ENCODE measurements at regions not wholly inside any gene's neighbourhood (a gene's known extent, or its start where the extent isn't known, plus 50 kb on each side); places are given as distances from the start of the nearest gene placed in this dataset.

DNA sequence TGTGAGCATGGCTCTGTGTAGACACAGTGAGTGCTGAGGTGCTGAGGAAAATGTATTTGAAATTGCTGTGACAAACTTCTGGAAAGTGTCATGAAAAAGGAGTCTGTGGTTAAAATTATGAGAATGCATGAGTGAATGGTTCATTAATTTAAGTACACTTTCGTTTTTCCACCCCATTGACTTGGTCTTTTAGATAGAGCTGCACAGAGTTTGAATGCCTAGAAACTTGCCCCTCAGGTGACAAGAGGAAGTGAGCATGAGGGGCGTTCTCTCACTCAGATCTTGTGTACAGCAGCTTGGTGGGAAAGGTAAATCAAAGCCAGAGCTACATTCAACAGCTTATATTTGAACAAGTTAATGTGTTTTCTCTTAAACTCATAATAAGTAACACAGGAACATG, 296.8 kb downstream of the WDR72 start:
- ATAC-seq, result no peak
- no peak for DNase-seq

DNA sequence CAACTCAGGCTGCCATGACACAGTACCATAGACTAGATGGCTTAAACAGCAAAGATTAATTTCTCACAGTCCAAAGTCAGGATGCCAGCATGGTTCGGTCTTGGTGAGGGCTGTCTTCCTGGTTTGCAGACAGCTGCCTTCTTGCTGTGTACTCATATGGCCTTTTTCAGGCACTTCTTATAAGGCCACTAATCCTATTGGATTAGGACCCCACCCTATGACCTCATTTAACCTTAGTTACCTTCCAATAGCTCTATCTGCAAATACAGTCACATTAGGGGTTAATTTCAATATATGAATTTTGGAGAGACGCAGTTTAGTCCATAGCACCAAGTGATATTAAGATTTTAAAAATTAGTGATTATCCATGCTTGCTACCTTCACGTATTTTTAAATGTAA, 297.8 kb downstream of the WDR72 start:
- DNase-seq, result no peak
- ATAC-seq, result no peak

GRCh38 chr15:53458736-53459135, 300.7 kb downstream of the WDR72 start:
- ATAC-seq (no peak), DNase-seq (no peak)

GRCh38 chr15:53457479-53457878, 302.0 kb downstream of the WDR72 start:
- no peak for ATAC-seq
- no peak for DNase-seq

- DNase-seq (no peak), ATAC-seq (no peak)
Observed at GRCh38 chr15:53454843-53455721, 304.4 kb downstream of the WDR72 start.

DNA sequence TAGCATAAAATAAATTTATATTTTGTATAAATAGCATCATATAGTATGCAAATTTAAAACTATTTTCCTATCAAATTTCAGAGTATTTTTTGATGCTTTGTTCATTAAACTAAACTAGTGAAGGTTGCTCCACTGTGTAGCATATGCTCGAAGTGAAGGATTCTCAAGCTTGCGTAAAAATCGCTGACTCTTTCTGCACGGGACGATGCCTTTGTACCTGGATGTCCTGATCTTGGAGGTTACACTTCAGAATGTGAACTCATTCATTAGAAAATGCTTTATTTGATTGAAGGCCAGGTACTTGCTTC, 305.0 kb downstream of the WDR72 start:
- no peak for DNase-seq
- no peak for ATAC-seq

DNA sequence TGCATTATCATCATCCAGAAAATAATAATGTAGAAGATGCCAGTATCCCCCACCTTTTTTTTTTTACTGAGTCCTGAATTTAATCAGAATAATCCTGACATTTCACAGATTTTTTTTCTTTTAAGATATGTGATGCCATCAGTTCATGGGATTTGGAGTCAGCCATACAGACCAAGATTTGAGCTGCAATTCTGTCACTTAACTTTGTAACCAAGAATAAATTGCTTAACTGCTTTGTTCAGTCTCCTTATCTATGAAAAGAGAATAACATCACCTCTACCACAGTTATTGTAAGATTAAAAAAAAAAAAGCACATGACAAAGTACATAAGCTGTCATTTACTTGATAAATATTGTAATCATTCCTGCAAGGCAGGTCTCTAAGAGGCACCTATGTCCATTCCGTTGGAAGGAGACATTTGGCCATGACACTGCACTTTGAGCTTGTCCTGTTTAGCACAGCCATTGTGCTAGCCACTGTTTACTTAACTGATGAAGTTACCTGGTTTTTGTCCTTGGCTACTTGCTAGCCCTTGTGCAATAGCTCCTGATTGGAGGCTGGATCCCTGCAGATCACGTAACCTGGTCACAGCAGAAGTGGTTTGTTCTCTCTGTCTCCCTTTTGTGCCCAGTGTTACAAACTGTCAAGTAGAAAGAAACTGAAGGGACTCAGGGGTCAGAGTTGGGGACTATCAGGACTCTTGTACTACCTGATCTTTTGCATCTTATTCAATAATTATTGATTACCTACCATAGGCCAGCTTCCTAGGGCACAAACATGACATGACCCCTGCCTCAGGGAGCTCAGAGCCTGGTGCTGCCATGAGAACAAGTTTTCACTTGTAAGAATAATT, 306.0 kb downstream of the WDR72 start:
- DNase-seq (no peak), ATAC-seq (no peak)

- no peak for ATAC-seq
- DNase-seq, result no peak
Observed at GRCh38 chr15:53448232-53449015, 311.0 kb downstream of the WDR72 start.

DNA sequence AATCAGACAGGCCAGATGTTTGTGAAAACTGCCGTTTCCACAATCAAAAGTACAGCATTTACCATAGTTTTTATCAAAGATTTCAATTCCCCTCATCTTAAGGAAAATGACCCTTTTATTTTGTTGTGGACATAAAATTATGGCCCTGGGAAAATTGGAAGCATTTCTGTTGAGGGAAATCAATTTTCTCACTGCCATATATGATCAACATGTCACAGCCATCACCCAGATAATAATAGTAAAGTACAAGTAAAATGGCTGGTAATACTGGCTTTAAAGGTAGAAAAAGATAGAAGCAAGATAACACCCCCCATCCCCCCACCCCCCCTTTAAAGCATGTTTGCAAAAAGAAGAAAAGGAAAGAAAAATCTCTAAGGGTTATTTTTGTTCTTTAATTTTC, 311.7 kb downstream of the WDR72 start:
- ATAC-seq, result no peak
- no peak for DNase-seq

- ATAC-seq (no peak), DNase-seq (no peak)
Observed at GRCh38 chr15:53447053-53447574, 312.3 kb downstream of the WDR72 start.

DNA sequence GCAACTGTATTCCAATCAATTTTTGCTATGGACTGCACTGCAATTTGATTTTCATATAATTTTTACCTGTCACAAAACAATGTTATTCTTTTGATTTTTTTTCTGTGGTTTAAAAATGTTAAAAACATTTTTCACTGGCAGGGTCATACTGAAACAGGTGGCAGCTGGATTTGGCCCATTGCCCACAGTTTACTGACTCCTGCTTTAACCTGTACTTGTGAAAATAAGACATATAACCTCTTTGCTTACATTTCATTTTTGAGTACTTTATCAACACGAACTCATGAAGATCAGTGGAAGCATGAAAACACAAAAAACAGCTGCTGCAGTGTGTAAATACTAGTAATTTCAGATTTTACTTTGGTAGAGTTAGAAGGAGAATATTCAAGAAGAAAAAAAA, 313.1 kb downstream of the WDR72 start:
- ATAC-seq (no peak), DNase-seq (no peak)

- DNase-seq (no peak), ATAC-seq (no peak)
Observed at GRCh38 chr15:53445531-53445930, 313.9 kb downstream of the WDR72 start.

DNA sequence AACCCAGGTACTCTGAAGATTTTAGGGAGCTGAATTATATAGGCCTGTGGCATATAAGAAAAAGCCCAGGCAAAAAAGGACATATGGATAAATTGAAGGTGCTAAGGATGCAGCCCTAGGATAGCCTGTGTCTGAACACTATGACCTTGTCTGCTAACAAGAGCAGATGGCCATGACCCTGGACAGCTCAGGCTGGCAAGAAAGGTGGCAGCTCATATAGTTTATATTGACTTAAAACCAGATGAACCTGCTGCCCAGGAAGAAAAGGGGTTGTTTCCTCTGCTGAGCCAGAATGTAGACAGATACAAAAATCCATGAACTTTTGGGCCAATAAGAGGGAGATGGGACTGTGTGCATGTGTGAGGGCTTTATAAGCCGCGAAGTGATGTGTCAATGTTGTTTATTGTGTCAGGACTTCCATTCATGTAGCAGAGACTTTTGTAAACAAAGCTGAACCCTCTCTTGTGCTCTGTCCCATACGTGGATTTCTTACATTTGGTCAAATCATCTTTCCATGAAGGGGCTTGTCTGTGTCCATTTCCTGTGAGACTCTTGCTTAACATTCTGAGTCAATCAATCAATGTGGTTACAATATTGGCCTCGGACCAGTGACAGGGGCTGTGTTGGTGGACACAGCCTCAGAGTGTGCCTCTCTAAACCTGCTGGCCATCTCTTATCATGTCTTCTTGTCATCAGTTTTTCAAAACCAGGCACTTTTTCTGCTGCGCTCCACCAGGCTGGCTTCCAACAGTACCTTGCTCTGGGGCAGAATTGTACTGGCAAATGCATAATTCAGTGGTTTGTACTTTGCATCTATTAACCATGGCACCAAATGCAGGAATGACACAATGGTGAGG, 321.2 kb downstream of the WDR72 start:
- no peak for ATAC-seq

GRCh38 chr15:53437366-53437765, 322.1 kb downstream of the WDR72 start:
- DNase-seq, result no peak
- no peak for ATAC-seq

More for the DNA sequence above, 321.2 kb downstream of the WDR72 start:
- DNase-seq, result no peak

DNA sequence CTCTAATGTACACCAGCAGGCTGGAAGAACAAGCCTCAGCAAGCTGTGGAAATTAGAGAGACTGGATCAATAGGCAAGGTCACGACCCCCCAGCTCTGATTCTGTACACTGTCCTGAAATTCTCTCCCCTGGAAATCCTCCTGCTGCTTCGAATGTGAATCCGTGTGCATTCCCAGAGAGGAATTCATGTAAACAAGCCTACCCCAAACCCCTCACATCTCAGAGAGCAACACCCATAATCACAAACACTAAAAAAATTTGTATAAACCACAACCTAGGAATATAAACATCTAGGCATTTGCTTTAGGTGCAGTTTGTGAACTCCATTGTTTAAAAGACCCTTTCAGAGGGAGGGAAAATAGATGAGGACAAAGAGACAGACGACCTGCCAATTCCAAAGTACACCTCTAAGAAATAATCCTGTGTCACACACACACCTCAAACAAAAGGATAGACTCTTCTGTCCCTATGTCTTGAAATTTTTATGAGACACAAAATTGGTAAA, 325.2 kb downstream of the WDR72 start:
- DNase-seq (no peak), ATAC-seq (no peak)

DNA sequence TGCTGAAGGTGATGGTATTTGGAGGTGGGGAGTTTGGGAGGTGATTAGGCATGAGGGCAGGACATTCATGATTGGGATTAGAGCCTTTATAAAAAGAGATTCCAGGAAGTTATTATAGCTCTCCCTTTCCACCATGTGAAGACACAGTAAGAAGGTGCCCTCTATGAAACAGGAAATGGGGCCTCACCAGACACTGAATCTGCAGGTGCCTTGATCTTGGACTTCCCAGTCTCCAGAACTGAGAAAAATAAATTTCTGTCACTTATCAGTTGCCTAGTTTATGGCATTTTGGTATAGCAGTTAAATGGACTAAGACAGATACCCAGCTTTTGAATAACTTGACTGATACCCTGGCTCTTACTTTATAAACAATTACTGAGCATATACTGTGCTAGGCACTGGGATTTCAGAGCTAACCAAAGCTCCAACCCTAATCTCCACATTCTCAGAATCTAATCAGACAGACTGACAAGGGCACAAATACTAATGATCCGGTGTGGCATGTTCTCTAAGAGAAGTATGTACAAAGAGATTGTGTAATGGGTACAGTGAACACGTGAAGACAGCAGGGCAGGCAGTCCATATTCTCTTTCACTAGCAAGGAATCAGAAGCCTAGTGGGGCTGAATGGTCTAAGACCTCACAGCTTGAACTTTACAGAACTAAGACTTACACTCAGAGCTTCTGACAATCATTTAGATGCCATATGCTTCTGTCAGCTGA, 343.1 kb downstream of the WDR72 start:
- no peak for ATAC-seq
- no peak for DNase-seq

DNA sequence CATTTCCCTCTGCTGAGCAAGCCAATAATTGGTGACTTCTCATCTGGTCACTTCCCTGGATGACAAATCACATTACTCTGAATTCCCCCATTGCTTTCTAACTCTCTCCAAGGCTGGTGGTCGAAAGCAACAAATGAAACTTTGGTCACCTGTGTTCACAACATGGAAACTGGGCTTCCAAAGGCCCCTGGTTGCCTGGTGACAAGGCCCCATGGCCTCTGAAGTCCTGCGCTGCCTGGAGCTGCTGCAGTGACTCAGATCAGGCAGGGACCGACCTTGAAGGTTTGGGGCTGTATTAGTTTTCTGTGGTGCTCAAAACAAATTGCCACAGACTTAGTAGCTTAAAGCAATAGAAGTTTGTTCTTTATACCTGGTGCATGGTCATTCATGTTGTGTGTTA, 345.3 kb downstream of the WDR72 start:
- ATAC-seq, result no peak
- no peak for DNase-seq

DNA sequence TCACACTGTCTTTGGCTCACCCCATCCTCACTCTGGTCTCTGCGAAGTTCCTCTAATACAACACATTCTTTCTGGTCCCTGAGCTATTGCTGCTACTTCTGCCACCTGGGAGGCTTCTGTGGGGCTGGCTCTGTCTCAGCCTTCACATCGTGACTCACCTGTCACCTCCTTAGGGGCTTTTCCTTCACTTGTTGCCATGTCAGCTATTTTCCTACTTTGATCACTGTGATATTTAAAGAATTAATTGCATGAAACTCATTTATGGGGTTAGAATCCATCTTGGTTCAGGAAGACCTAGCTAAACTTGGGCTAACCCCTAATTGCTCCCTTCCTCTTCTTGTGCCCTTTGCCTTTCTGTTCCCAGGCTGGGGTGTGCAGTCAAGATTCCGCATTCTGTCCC, 346.9 kb downstream of the WDR72 start:
- no peak for DNase-seq

DNA sequence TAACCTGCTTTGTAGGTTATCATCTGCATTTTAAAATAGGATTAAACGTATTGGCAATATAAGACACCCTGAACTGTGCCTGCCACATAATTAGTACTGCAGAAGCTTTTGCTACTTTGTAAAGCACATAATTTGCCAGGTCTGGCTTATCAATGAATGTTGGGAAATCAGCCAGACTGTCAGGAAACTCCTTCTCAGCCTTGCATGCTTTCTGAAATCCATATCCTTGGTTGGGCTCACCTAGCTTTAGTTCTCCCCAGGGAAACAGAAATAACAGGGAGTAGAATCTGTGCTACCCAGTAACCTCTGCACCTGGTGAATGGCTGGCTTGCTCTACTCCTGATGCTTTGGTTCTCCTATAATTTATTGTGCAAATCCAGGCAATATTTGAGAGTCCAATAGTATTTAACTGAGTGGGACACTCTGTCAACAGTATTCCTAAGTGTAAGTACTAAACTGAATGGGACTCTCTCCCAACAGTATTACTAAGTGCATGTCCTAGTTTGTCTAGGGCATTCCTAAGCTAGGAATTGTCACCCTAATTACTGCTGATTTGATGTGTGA, 354.5 kb downstream of the WDR72 start:
- ATAC-seq, result no peak
- no peak for DNase-seq

More for the DNA sequence above, 346.9 kb downstream of the WDR72 start:
- no peak for ATAC-seq

DNA sequence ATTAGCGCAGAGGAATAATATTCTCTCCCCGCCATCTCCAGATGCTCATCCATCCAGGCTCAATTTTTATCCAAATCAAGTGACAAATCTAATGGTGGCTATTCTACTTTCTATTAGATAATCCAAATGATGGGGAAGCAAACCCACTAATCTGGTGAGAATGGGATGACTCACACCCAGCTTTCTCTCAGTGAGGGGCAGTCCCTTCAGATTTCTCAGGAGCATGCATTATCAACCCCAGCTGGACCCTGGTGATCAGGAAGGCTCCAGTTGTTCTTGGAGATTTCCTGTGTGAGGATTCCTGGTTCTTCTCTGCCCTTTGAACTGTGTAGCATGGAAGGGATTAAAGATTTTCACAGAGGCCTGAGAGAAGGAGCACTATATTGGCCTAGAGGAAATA, 358.0 kb downstream of the WDR72 start:
- no peak for DNase-seq
- no peak for ATAC-seq
